SIG-M5 treated with dmso at 0.1 percent for 504 hours (cell line): ENCODE measurements at regions not wholly inside any gene's neighbourhood (a gene's known extent, or its start where the extent isn't known, plus 50 kb on each side); places are given as distances from the start of the nearest gene placed in this dataset.
A peak's percentile ranks its signal among the peaks of the same experiment; 100 is the strongest.

Experiments used
- DNase-seq: peaks from one replicate; lab custom pipeline; 2025; ENCODE audit not compliant: unreplicated experiment; lab: John Stamatoyannopoulos, UW

GRCh38 chr13:74045583-74045982 lies 88.6 kb downstream of the KLF12 start:
- DNase-seq: no peak

GRCh38 chr13:74043237-74043636 lies 91.0 kb downstream of the KLF12 start:
- DNase-seq: no peak

- DNase-seq: peak; percentile 11
Observed at GRCh38 chr13:74040200-74040599, 94.0 kb downstream of the KLF12 start.

- no peak for DNase-seq
Observed at GRCh38 chr13:74039667-74040066, 94.5 kb downstream of the KLF12 start.

- DNase-seq: no peak
Observed at GRCh38 chr13:74039154-74039553, 95.0 kb downstream of the KLF12 start.

GRCh38 chr13:74037762-74038161 lies 96.4 kb downstream of the KLF12 start:
- no peak for DNase-seq

- peak; percentile 2 for DNase-seq
Observed at GRCh38 chr13:74036373-74036772, 97.8 kb downstream of the KLF12 start.

- DNase-seq: no peak
Observed at GRCh38 chr13:74035896-74036295, 98.3 kb downstream of the KLF12 start.

GRCh38 chr13:74032325-74032724 lies 101.9 kb downstream of the KLF12 start:
- no peak for DNase-seq

- DNase-seq: no peak
Observed at GRCh38 chr13:74027161-74027779, 106.9 kb downstream of the KLF12 start.

GRCh38 chr13:74026753-74027152 lies 107.5 kb downstream of the KLF12 start:
- DNase-seq: no peak

GRCh38 chr13:74025369-74025768 lies 108.8 kb downstream of the KLF12 start:
- no peak for DNase-seq

GRCh38 chr13:74024856-74025255 lies 109.3 kb downstream of the KLF12 start:
- DNase-seq: no peak

GRCh38 chr13:74024314-74024713 lies 109.9 kb downstream of the KLF12 start:
- DNase-seq: no peak

GRCh38 chr13:74023484-74023883 lies 110.7 kb downstream of the KLF12 start:
- no peak for DNase-seq

- no peak for DNase-seq
Observed at GRCh38 chr13:74021505-74021904, 112.7 kb downstream of the KLF12 start.

GRCh38 chr13:74018062-74018431 lies 116.2 kb downstream of the KLF12 start:
- no peak for DNase-seq

GRCh38 chr13:74017301-74018061 lies 116.7 kb downstream of the KLF12 start:
- DNase-seq: no peak

GRCh38 chr13:74015137-74015536 lies 119.1 kb downstream of the KLF12 start:
- no peak for DNase-seq

- DNase-seq: no peak
Observed at GRCh38 chr13:74009100-74009668, 125.0 kb downstream of the KLF12 start.

GRCh38 chr13:74006666-74007065 lies 127.5 kb downstream of the KLF12 start:
- DNase-seq: no peak
